H9 (cell line): ENCODE measurements at regions not wholly inside any gene's neighbourhood (a gene's known extent, or its start where the extent isn't known, plus 50 kb on each side); places are given as distances from the start of the nearest gene placed in this dataset.

Experiments used
- DNase-seq: peaks from one replicate; pipeline ENCODE4 v3.0.0-alpha.2; 2017
- H2AFZ ChIP-seq: one replicate; pipeline ENCODE4 v1.6.1; 2013; ENCODE audit warnings: mild to moderate bottlenecking, low read length, control low read depth, moderate library complexity
- H2AK5ac ChIP-seq: 2 replicates; pipeline ENCODE4 v1.6.1; 2013; ENCODE audit warnings: low read length, control low read depth, mixed read lengths; ENCODE audit not compliant: insufficient read length
- H2BK120ac ChIP-seq: one replicate; pipeline ENCODE4 v1.6.1; 2013; ENCODE audit warnings: low read depth, mild to moderate bottlenecking, low read length, control low read depth, inconsistent platforms; ENCODE audit not compliant: poor library complexity, severe bottlenecking
- H2BK12ac ChIP-seq: 2 replicates; pipeline ENCODE4 v1.6.1; 2013; ENCODE audit warnings: low read length, control low read depth, mixed read lengths, low read depth; ENCODE audit not compliant: insufficient read length
- H2BK15ac ChIP-seq: 2 replicates; pipeline ENCODE4 v1.6.1; 2013; ENCODE audit warnings: low read depth, low read length, control low read depth
- H2BK20ac ChIP-seq: one replicate; pipeline ENCODE4 v1.6.1; 2013; ENCODE audit warnings: low read depth, mild to moderate bottlenecking, low read length, control low read depth, inconsistent platforms; ENCODE audit not compliant: poor library complexity, severe bottlenecking
- H2BK5ac ChIP-seq: 2 replicates; pipeline ENCODE4 v1.6.1; 2013; ENCODE audit warnings: low read length, control low read depth, mixed read lengths; ENCODE audit not compliant: insufficient read length
- H3K14ac ChIP-seq: 2 replicates; pipeline ENCODE4 v1.6.1; 2013; ENCODE audit warnings: low read length, control low read depth; ENCODE audit not compliant: insufficient read depth
- H3K18ac ChIP-seq: 2 replicates; pipeline ENCODE4 v1.6.1; 2013; ENCODE audit warnings: low read depth, mild to moderate bottlenecking, mixed read lengths, low read length, control low read depth; ENCODE audit not compliant: insufficient read length
- H3K23ac ChIP-seq: 2 replicates; pipeline ENCODE4 v1.6.1; 2013; ENCODE audit warnings: low read length, control low read depth, mixed read lengths, low read depth; ENCODE audit not compliant: insufficient read length
- H3K23me2 ChIP-seq: 2 replicates; pipeline ENCODE4 v1.6.1; 2013; ENCODE audit warnings: low read depth, mild to moderate bottlenecking, mixed read lengths, low read length, control low read depth; ENCODE audit not compliant: insufficient read length, poor library complexity, severe bottlenecking
- H3K27ac ChIP-seq: 2 replicates; pipeline ENCODE4 v1.5.1; 2013; ENCODE audit warnings: low read length, control low read depth, mixed read lengths, low read depth; ENCODE audit not compliant: insufficient read length
- H3K27me3 ChIP-seq: 2 replicates; pipeline ENCODE4 v1.6.1; 2013; ENCODE audit warnings: low read length, control low read depth, inconsistent platforms; ENCODE audit not compliant: insufficient read depth
- H3K4ac ChIP-seq: 2 replicates; pipeline ENCODE4 v1.6.1; 2013; ENCODE audit warnings: low read depth, mild to moderate bottlenecking, control low read depth, inconsistent platforms, low read length, moderate library complexity
- H3K4me1 ChIP-seq: 2 replicates; pipeline ENCODE4 v1.6.1; 2013; ENCODE audit warnings: low read length, control low read depth, inconsistent platforms; ENCODE audit not compliant: insufficient read depth
- H3K4me2 ChIP-seq: 2 replicates; pipeline ENCODE4 v1.6.1; 2013; ENCODE audit warnings: low read length, control low read depth, mixed read lengths; ENCODE audit not compliant: insufficient read length, insufficient read depth
- H3K56ac ChIP-seq: 2 replicates; pipeline ENCODE4 v1.6.1; 2013; ENCODE audit warnings: low read depth, mild to moderate bottlenecking, mixed read lengths, low read length, control low read depth; ENCODE audit not compliant: insufficient read length
- H3K79me1 ChIP-seq: 2 replicates; pipeline ENCODE4 v1.6.1; 2013; ENCODE audit warnings: low read depth, mild to moderate bottlenecking, moderate library complexity, low read length, control low read depth, inconsistent platforms; ENCODE audit not compliant: insufficient read depth, poor library complexity, severe bottlenecking
- H3K79me2 ChIP-seq: 2 replicates; pipeline ENCODE4 v1.6.1; 2013; ENCODE audit warnings: low read length, control low read depth, inconsistent platforms; ENCODE audit not compliant: insufficient read depth
- H3K9ac ChIP-seq: 2 replicates; pipeline ENCODE4 v1.6.1; 2013; ENCODE audit warnings: low read length, control low read depth, mixed read lengths; ENCODE audit not compliant: insufficient read length; ENCODE audit errors: extremely low read depth
- H3K9me3 ChIP-seq: one replicate; pipeline ENCODE4 v1.6.1; 2013; ENCODE audit warnings: low read depth, low read length, inconsistent platforms; ENCODE audit not compliant: control insufficient read depth
- H3T11ph ChIP-seq: one replicate; pipeline ENCODE4 v1.6.1; 2013; ENCODE audit warnings: mild to moderate bottlenecking, low read length, control low read depth, inconsistent platforms
- H4K20me1 ChIP-seq: one replicate; pipeline ENCODE4 v1.6.1; 2013; ENCODE audit not compliant: control insufficient read depth, insufficient read length, insufficient read depth
- H4K5ac ChIP-seq: 2 replicates; pipeline ENCODE4 v1.6.1; 2013; ENCODE audit warnings: low read depth, mild to moderate bottlenecking, mixed read lengths, low read length, control low read depth; ENCODE audit not compliant: insufficient read length
- H4K8ac ChIP-seq: replicated peaks from 2 replicates; pipeline ENCODE4 v1.6.1; 2013; ENCODE audit warnings: low read length, control low read depth, mixed read lengths, low read depth; ENCODE audit not compliant: insufficient read length
- H4K91ac ChIP-seq: 2 replicates; pipeline ENCODE4 v1.6.1; 2013; ENCODE audit warnings: low read depth, mild to moderate bottlenecking, moderate library complexity, mixed read lengths, low read length, control low read depth; ENCODE audit not compliant: insufficient read length
- H3K27ac Mint-ChIP-seq, 3 experiments: 2 replicates in 2 of 3; 3 replicates in 1 of 3; pipeline ENCODE4 v1.8.0; 2020 to 2021; ENCODE audit warnings: mixed read lengths in 3 of 3, mild to moderate bottlenecking in 1 of 3, moderate library complexity in 1 of 3
- H3K27me3 Mint-ChIP-seq: 2 replicates; pipeline ENCODE4 v1.8.0; 2021; ENCODE audit warnings: low read depth, mild to moderate bottlenecking, moderate library complexity, mixed read lengths
- H3K36me3 Mint-ChIP-seq, 3 experiments: 2 replicates in 2 of 3; 3 replicates in 1 of 3; pipeline ENCODE4 v1.8.0; 2020 to 2021; ENCODE audit warnings: low read depth in 3 of 3, mixed read lengths in 3 of 3; ENCODE audit not compliant: insufficient read depth in 1 of 3
- H3K4me1 Mint-ChIP-seq, 2 experiments: 2 replicates each; pipeline ENCODE4 v1.8.0; 2020; ENCODE audit warnings: mixed read lengths in 2 of 2
- H3K4me3 Mint-ChIP-seq, 2 experiments: 2 replicates in 1 of 2; 3 replicates in 1 of 2; pipeline ENCODE4 v1.8.0; 2020 to 2021; ENCODE audit warnings: mild to moderate bottlenecking in 2 of 2, mixed read lengths in 2 of 2, moderate library complexity in 1 of 2
- H3K9me3 Mint-ChIP-seq, 2 experiments: 2 replicates in 1 of 2; 3 replicates in 1 of 2; pipeline ENCODE4 v1.8.0; 2020; ENCODE audit warnings: mild to moderate bottlenecking in 2 of 2, mixed read lengths in 2 of 2, moderate library complexity in 1 of 2
- WGBS: extraction: QIAGEN DNeasy Blood & Tissue Kit; methylation state at CpG from one replicate; pipeline ENCODE4 v1.1.7; 2013; ENCODE audit warnings: missing lambda C conversion rate, low lambda C conversion rate, mixed read lengths; ENCODE audit not compliant: insufficient read length; ENCODE audit errors: extremely low coverage; 5-methylcytosine and 5-hydroxymethylcytosine counted together
- TF ChIP-seq, protein P1 (sequence below): fragments of 200-600 bp; sonication (generic); conservative IDR thresholded peaks from 3 replicates; pipeline ENCODE4 v1.8.0; 2021; ENCODE audit warnings: antibody characterized with exemption, mild to moderate bottlenecking

DNA sequence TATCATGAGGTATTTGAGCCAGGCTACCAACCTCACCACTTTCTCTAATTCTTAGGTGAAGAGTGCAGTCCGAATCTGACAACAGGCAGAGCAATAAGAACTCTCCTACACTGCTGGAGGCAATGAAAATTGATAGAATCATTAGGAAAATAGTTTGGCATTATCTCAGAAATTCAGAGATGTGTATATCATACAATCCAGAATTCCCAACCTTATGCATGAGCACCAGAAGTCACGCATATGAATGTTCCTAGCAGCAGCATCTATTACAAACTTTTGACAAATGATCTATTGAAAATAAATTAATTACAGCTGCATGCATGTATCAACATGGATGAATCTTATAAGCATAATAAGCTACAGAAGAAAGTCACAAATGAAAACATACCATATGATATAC, 176.9 kb upstream of the CAMK1G start:
- H2AK5ac ChIP-seq, result no peak overlapping the region
- DNase-seq, result no peak
- no peak overlapping the region for H4K5ac ChIP-seq
- no peak overlapping the region for H2BK12ac ChIP-seq
- no peak overlapping the region for H3K9ac ChIP-seq
- no peak overlapping the region for H3K4me2 ChIP-seq
- H3K79me2 ChIP-seq, result no peaks in the 10 kb centered on the region
- H3K9me3 ChIP-seq, result no peaks in the 10 kb centered on the region
- H3K27ac ChIP-seq, result no peak overlapping the region
- Mint-ChIP-seq H3K36me3 (no peaks in the 10 kb centered on the region; a peak in 2 of 7 replicates), H3K27ac (no peak overlapping the region), H3K9me3 (no peaks in the 10 kb centered on the region), H3K4me1 (peaks cover 9 to 17% of the 10 kb centered on the region in 2 experiments), H3K27me3 (peaks cover 1% of the 10 kb centered on the region), H3K4me3 (no peak overlapping the region)
- H3K23me2 ChIP-seq, result no peaks in the 10 kb centered on the region
- no peak overlapping the region for H3K56ac ChIP-seq
- no peak overlapping the region for H4K91ac ChIP-seq
- H2BK120ac ChIP-seq, result no peak overlapping the region
- H4K8ac ChIP-seq, result no peak overlapping the region
- peaks cover 9% of the 10 kb centered on the region for H3K4me1 ChIP-seq
- no peak overlapping the region for H3K4ac ChIP-seq
- no peak overlapping the region for H3T11ph ChIP-seq
- H4K20me1 ChIP-seq, result no peaks in the 10 kb centered on the region
- no CpG with 5 or more reads among the region's 2 CpGs for WGBS
- H3K18ac ChIP-seq, result no peak overlapping the region
- no peak overlapping the region for H2AFZ ChIP-seq
- H2BK5ac ChIP-seq, result no peak overlapping the region
- H2BK20ac ChIP-seq, result no peak overlapping the region
- TF ChIP-seq, protein P1, sequence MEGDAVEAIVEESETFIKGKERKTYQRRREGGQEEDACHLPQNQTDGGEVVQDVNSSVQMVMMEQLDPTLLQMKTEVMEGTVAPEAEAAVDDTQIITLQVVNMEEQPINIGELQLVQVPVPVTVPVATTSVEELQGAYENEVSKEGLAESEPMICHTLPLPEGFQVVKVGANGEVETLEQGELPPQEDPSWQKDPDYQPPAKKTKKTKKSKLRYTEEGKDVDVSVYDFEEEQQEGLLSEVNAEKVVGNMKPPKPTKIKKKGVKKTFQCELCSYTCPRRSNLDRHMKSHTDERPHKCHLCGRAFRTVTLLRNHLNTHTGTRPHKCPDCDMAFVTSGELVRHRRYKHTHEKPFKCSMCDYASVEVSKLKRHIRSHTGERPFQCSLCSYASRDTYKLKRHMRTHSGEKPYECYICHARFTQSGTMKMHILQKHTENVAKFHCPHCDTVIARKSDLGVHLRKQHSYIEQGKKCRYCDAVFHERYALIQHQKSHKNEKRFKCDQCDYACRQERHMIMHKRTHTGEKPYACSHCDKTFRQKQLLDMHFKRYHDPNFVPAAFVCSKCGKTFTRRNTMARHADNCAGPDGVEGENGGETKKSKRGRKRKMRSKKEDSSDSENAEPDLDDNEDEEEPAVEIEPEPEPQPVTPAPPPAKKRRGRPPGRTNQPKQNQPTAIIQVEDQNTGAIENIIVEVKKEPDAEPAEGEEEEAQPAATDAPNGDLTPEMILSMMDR, result no peak
- no peak overlapping the region for H3K14ac ChIP-seq
- no peaks in the 10 kb centered on the region for H3K79me1 ChIP-seq
- no peaks in the 10 kb centered on the region for H3K27me3 ChIP-seq
- H3K23ac ChIP-seq, result no peak overlapping the region
- H2BK15ac ChIP-seq, result no peak overlapping the region
